KG1 (cell line): ENCODE measurements at regions not wholly inside any gene's neighbourhood (a gene's known extent, or its start where the extent isn't known, plus 50 kb on each side); places are given as distances from the start of the nearest gene placed in this dataset.

Experiments
- DNase-seq: peaks from one replicate; lab custom pipeline; 2025; lab: John Stamatoyannopoulos, UW

GRCh38 chr19:31664096-31664495 lies 314.9 kb upstream of the TSHZ3 start:
- no peak for DNase-seq

GRCh38 chr19:31664997-31665396 lies 315.8 kb upstream of the TSHZ3 start:
- DNase-seq = no peak

- no peak for DNase-seq
Measured at GRCh38 chr19:31666126-31666525, 316.9 kb upstream of the TSHZ3 start.

- no peak for DNase-seq
Measured at GRCh38 chr19:31667106-31667505, 317.9 kb upstream of the TSHZ3 start.

GRCh38 chr19:31668921-31669320 lies 319.7 kb upstream of the TSHZ3 start:
- no peak for DNase-seq

- DNase-seq = no peak
Measured at GRCh38 chr19:31670931-31671330, 321.7 kb upstream of the TSHZ3 start.

- DNase-seq = no peak
Measured at GRCh38 chr19:31671411-31672035, 322.3 kb upstream of the TSHZ3 start.

GRCh38 chr19:31674503-31675192 lies 325.4 kb upstream of the TSHZ3 start:
- no peak for DNase-seq

- no peak for DNase-seq
Measured at GRCh38 chr19:31675193-31675913, 326.1 kb upstream of the TSHZ3 start.

GRCh38 chr19:31676271-31677004 lies 327.2 kb upstream of the TSHZ3 start:
- no peak for DNase-seq

- no peak for DNase-seq
Measured at GRCh38 chr19:31678421-31678820, 329.2 kb upstream of the TSHZ3 start.

- DNase-seq = no peak
Measured at GRCh38 chr19:31681121-31681520, 331.9 kb upstream of the TSHZ3 start.

- no peak for DNase-seq
Measured at GRCh38 chr19:31693131-31693932, 344.1 kb upstream of the TSHZ3 start.

- no peak for DNase-seq
Measured at GRCh38 chr19:31693933-31694269, 344.7 kb upstream of the TSHZ3 start.

GRCh38 chr19:31694761-31695160 lies 345.5 kb upstream of the TSHZ3 start:
- DNase-seq = no peak

GRCh38 chr19:31699421-31699820 lies 350.2 kb upstream of the TSHZ3 start:
- DNase-seq = no peak

- no peak for DNase-seq
Measured at GRCh38 chr19:31701146-31701545, 351.9 kb upstream of the TSHZ3 start.

- no peak for DNase-seq
Measured at GRCh38 chr19:31705656-31706055, 356.4 kb upstream of the TSHZ3 start.

- no peak for DNase-seq
Measured at GRCh38 chr19:31706131-31706530, 356.9 kb upstream of the TSHZ3 start.

- DNase-seq = no peak
Measured at GRCh38 chr19:31706691-31707620, 357.7 kb upstream of the TSHZ3 start.

GRCh38 chr19:31708520-31708919 lies 359.3 kb upstream of the TSHZ3 start:
- no peak for DNase-seq
